ENCODE measurements at regions not wholly inside any gene's neighbourhood (a gene's known extent, or its start where the extent isn't known, plus 50 kb on each side); places are given as distances from the start of the nearest gene placed in this dataset.

GRCh38 chr12:76206039-76206676 lies 121.7 kb upstream of the NAP1L1 start:
- no peak for TF ChIP-seq CTCF (IDR thresholded peaks at IDR 0.05)
- TF ChIP-seq POLR2A (IDR thresholded peaks at IDR 0.05): no peak

Measured in esophagus squamous epithelium (tissue), 4 donors.